Bronchial epithelial cell (primary cell): ENCODE measurements at regions not wholly inside any gene's neighbourhood (a gene's known extent, or its start where the extent isn't known, plus 50 kb on each side); places are given as distances from the start of the nearest gene placed in this dataset.

Source experiments
- DNase-seq: peaks from one replicate; pipeline ENCODE4 v3.0.0-alpha.2; 2010; ENCODE audit warnings: low read depth
- FAIRE-seq: peaks from 2 replicates; lab custom pipeline; 2011; peaks lifted over from hg19 to GRCh38; lab: Jason Lieb, UNC
- H3K27me3 ChIP-seq: 2 replicates; pipeline ENCODE4 v1.5.1; 2011; ENCODE audit warnings: low read length; ENCODE audit not compliant: control insufficient read depth, insufficient read depth
- H3K36me3 ChIP-seq: 2 replicates; pipeline ENCODE4 v1.5.1; 2011; ENCODE audit warnings: low read length; ENCODE audit not compliant: control insufficient read depth, insufficient read depth
- H3K4me3 ChIP-seq: 2 replicates; pipeline ENCODE4 v1.5.1; 2011; ENCODE audit warnings: mild to moderate bottlenecking, low read depth, low read length, control low read depth
- TF ChIP-seq, protein P1 (sequence below): IDR thresholded peaks from 2 replicates; pipeline ENCODE4 v1.5.1; 2011; ENCODE audit warnings: mild to moderate bottlenecking, moderate library complexity, low read length, control low read depth, inconsistent platforms; ENCODE audit not compliant: insufficient read depth, severe bottlenecking

DNA sequence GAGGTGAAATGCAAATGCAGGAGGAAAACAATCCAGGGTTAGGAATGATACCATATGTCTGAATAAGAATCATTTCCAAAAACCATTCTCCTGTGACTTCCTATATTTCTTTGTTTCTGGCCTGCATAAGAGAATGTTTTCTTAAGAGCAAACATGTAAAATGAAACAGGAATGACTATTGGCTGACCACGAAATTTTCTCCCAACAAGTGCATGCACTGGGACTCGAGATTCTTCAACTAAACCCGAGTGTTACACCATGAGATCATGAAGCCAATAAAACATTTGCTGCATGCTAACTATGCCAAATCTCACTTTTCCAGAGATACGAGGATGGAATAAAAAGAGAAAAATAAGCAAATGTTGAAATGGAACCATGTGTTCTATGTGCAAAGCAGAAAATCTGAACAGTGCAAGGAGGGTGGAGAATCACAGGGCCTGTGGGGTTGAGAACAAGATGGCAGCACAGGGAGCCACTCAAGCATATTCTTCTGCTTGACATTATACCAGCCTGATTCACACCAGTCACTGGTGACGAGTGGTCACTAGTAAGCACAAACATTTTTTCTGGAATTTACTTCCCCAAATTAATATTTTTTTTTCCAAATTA is 212.2 kb upstream of the FOXA2 start:
- no peak overlapping the region for H3K4me3 ChIP-seq
- TF ChIP-seq, protein P1, sequence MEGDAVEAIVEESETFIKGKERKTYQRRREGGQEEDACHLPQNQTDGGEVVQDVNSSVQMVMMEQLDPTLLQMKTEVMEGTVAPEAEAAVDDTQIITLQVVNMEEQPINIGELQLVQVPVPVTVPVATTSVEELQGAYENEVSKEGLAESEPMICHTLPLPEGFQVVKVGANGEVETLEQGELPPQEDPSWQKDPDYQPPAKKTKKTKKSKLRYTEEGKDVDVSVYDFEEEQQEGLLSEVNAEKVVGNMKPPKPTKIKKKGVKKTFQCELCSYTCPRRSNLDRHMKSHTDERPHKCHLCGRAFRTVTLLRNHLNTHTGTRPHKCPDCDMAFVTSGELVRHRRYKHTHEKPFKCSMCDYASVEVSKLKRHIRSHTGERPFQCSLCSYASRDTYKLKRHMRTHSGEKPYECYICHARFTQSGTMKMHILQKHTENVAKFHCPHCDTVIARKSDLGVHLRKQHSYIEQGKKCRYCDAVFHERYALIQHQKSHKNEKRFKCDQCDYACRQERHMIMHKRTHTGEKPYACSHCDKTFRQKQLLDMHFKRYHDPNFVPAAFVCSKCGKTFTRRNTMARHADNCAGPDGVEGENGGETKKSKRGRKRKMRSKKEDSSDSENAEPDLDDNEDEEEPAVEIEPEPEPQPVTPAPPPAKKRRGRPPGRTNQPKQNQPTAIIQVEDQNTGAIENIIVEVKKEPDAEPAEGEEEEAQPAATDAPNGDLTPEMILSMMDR: no peak
- FAIRE-seq: no peak
- H3K36me3 ChIP-seq: no peaks in the 10 kb centered on the region
- no peaks in the 10 kb centered on the region for H3K27me3 ChIP-seq
- no peak for DNase-seq

DNA sequence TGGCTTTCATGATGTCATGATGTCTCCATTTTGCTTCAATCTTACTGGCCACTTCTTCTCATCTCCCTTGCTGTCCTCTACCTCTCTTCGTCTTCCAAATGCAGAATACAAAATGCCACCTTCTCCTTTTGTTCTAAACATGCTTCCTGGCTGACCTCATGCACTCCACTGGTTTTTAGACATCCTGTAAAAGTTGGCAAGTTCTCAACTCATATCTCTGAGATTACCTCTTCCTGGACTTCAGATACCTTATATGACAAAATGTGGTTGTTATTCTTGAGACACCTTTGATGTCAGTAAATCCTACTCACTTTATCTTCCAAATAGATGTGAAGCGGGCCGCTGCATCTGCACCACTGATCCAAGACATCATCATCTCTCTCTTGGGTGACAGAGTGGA is 212.7 kb upstream of the FOXA2 start:
- no peaks in the 10 kb centered on the region for H3K36me3 ChIP-seq

DNA sequence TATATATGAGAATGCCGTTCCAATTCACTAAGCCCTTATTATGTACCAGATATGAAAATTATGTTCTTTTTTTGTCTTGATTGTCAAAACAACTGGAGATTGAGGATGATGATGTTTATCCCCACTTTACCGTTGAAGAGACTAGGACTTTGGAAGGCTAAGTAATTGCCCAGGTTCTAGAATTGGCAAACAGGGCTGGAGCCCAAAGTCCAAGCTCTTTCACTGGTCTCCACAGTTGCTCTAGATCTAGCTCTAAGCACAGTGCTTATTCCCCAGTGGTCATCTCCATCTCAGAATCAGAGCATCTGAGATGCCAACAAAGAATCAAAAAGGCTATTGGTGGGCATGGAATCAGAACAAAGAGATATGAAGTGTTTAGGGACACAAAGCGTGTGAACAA is 215.3 kb upstream of the FOXA2 start:
- no peak for FAIRE-seq
- TF ChIP-seq, protein P1: no peak
- Histone ChIP-seq H3K27me3 (no peaks in the 10 kb centered on the region), H3K4me3 (no peak overlapping the region), H3K36me3 (no peaks in the 10 kb centered on the region)
- DNase-seq: no peak

More for the DNA sequence above, 212.7 kb upstream of the FOXA2 start:
- Histone ChIP-seq H3K27me3 (no peaks in the 10 kb centered on the region), H3K4me3 (no peak overlapping the region)
- TF ChIP-seq, protein P1: no peak
- FAIRE-seq: no peak
- DNase-seq: peak; percentile 60

DNA sequence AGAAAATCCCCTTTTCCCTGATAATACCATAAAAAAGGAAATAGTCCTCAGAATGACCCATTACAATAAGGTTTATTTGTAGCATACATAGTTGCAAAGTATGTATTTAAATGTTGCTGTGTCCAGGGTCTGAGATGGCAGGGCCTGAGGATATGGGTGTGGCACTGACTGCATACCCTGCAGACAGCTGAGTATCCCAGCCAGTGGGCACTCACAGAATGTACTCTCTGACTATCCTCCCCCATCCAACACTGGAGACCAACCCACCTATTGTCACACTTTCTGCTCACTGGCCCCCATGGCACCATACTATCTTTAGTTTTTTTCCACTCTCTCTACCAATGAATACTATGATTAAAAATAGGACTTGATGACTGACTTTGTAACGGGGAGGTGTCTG is 215.8 kb upstream of the FOXA2 start:
- TF ChIP-seq, protein P1: no peak
- Histone ChIP-seq H3K4me3 (no peak overlapping the region), H3K36me3 (no peaks in the 10 kb centered on the region), H3K27me3 (no peaks in the 10 kb centered on the region)
- DNase-seq (no peak), FAIRE-seq (no peak)

DNA sequence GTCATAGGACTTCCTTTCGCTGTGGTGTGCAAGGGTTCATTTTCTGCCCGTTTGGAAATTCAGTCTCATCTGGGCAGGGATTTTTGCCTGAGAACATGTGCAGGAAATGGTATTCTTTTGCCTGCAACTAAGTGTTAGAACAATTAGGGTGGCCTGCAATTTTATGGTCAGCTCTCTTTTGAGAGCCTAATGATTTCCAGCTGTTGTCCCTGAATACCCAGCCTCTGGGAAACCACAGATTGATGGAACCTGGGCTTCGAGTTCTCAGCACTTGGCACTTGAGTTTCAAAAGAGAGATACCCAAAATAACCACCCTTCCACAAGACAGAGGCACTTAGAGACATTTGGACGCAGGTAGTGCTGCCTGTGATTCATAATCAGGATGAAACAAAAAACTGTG is 217.2 kb upstream of the FOXA2 start:
- Histone ChIP-seq H3K27me3 (no peaks in the 10 kb centered on the region), H3K36me3 (no peaks in the 10 kb centered on the region), H3K4me3 (no peak overlapping the region)
- TF ChIP-seq, protein P1: no peak
- DNase-seq (no peak), FAIRE-seq (no peak)

DNA sequence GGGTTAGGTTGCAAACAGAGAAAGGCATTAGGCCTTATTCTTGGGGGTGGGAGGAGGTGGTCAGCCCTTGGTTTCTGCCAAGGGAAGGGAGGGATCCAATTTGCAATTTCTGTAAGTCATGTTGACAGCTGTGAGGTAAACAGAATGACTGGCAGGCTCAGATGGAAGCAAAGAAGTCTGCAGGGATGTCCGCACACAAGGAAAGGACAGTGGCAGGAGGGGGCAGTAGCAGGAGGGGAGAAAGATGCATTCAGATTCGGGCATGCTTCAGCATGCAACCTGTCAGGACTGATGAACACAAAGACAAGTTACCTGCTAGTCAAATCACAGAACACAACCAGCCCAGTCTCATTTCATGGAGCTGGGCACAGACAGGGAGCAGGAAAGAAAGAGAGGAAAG is 217.9 kb upstream of the FOXA2 start:
- Histone ChIP-seq H3K4me3 (no peak overlapping the region), H3K36me3 (no peaks in the 10 kb centered on the region), H3K27me3 (no peaks in the 10 kb centered on the region)
- TF ChIP-seq, protein P1: no peak
- no peak for FAIRE-seq
- DNase-seq: peak; percentile 28
